ENCODE measurements at regions not wholly inside any gene's neighbourhood (a gene's known extent, or its start where the extent isn't known, plus 50 kb on each side); places are given as distances from the start of the nearest gene placed in this dataset.

- Histone ChIP-seq H3K27ac (ENCODE audit: low read depth in 1 of 2, low read length in 2 of 2) (peak overlapping the region in 1 of 2 donors; percentile 9), H3K4me3 (ENCODE audit: low read depth in 1 of 3, low read length in 3 of 3) (no peak overlapping the region), H3K27me3 (ENCODE audit: control insufficient read depth in 4 of 4, insufficient read depth in 4 of 4, low read length in 3 of 4) (no peaks in the 10 kb centered on the region), H3K36me3 (ENCODE audit: control insufficient read depth in 4 of 4, insufficient read depth in 3 of 4, low read depth in 1 of 4, low read length in 3 of 4) (no peaks in the 10 kb centered on the region), H3K4me1 (ENCODE audit: control insufficient read depth in 4 of 4, insufficient read depth in 4 of 4, low read length in 3 of 4) (peaks cover 0 to 3% (median 0%) of the 10 kb centered on the region in 4 donors), H3K9ac (ENCODE audit: low read depth in 1 of 2, low read length in 2 of 2) (no peak overlapping the region), H3K9me3 (ENCODE audit: control insufficient read depth in 4 of 4, low read length in 3 of 4) (no peaks in the 10 kb centered on the region)
- 92% methylated on average over 4 of the region's 4 CpGs for WGBS
- DNase-seq (ENCODE audit: low spot score): peak; percentile 20
- no peak for TF ChIP-seq NR2F2 (IDR thresholded peaks at IDR 0.05)
- no peak for TF ChIP-seq JUND (IDR thresholded peaks at IDR 0.05)
- no peak for TF ChIP-seq ZBTB33 (IDR thresholded peaks at IDR 0.05)
- no peak for TF ChIP-seq FOXA2 (IDR thresholded peaks at IDR 0.05)
- no peak for TF ChIP-seq GABPA (IDR thresholded peaks at IDR 0.05 in 1 of 2, conservative IDR thresholded peaks at IDR 0.05 in 1 of 2)
- TF ChIP-seq SP1 (IDR thresholded peaks at IDR 0.05): no peak
- TF ChIP-seq EGR1 (IDR thresholded peaks at IDR 0.05; ENCODE audit: low read depth in 2 of 2): no peak
These were observed 311.8 kb upstream of the ZNF32 start for GRCh38 chr10:43960477-43960876.

- Histone ChIP-seq H3K9me3 (ENCODE audit: control insufficient read depth in 4 of 4, low read length in 3 of 4) (no peaks in the 10 kb centered on the region), H3K36me3 (ENCODE audit: control insufficient read depth in 4 of 4, insufficient read depth in 3 of 4, low read depth in 1 of 4, low read length in 3 of 4) (no peaks in the 10 kb centered on the region), H3K9ac (ENCODE audit: low read depth in 1 of 2, low read length in 2 of 2) (no peak overlapping the region), H3K27ac (ENCODE audit: low read depth in 1 of 2, low read length in 2 of 2) (no peak overlapping the region), H3K4me1 (ENCODE audit: control insufficient read depth in 4 of 4, insufficient read depth in 4 of 4, low read length in 3 of 4) (peaks cover 0 to 3% (median 0%) of the 10 kb centered on the region in 4 donors), H3K27me3 (ENCODE audit: control insufficient read depth in 4 of 4, insufficient read depth in 4 of 4, low read length in 3 of 4) (no peaks in the 10 kb centered on the region), H3K4me3 (ENCODE audit: low read depth in 1 of 3, low read length in 3 of 3) (no peak overlapping the region)
- WGBS: 71% methylated on average over 2 of the region's 2 CpGs
- no peak for DNase-seq (ENCODE audit: low spot score)
- TF ChIP-seq ZBTB33 (IDR thresholded peaks at IDR 0.05): no peak
- TF ChIP-seq ATF3 (IDR thresholded peaks at IDR 0.05): no peak
- no peak for TF ChIP-seq NR2F2 (IDR thresholded peaks at IDR 0.05)
- no peak for TF ChIP-seq YY1 (IDR thresholded peaks at IDR 0.05)
- no peak for TF ChIP-seq MAX (IDR thresholded peaks at IDR 0.05)
- TF ChIP-seq FOXA2 (IDR thresholded peaks at IDR 0.05): no peak
- no peak for TF ChIP-seq RXRA (IDR thresholded peaks at IDR 0.05)
- no peak for TF ChIP-seq GABPA (IDR thresholded peaks at IDR 0.05 in 1 of 2, conservative IDR thresholded peaks at IDR 0.05 in 1 of 2)
- no peak for TF ChIP-seq TAF1 (conservative IDR thresholded peaks at IDR 0.05)
- TF ChIP-seq CTCF (IDR thresholded peaks at IDR 0.05; ENCODE audit: low read depth, low read length, missing input control): no peak
- no peak for TF ChIP-seq HNF4G (IDR thresholded peaks at IDR 0.05)
- no peak for TF ChIP-seq EGR1 (IDR thresholded peaks at IDR 0.05; ENCODE audit: low read depth in 2 of 2)
- no peak for TF ChIP-seq REST (IDR thresholded peaks at IDR 0.05)
- TF ChIP-seq SP1 (IDR thresholded peaks at IDR 0.05): no peak
- TF ChIP-seq RAD21 (IDR thresholded peaks at IDR 0.05): no peak
- no peak for TF ChIP-seq HNF4A (conservative IDR thresholded peaks at IDR 0.05)
- TF ChIP-seq JUND (IDR thresholded peaks at IDR 0.05): no peak
- TF ChIP-seq FOXA1 (IDR thresholded peaks at IDR 0.05): no peak
These were observed 311.4 kb upstream of the ZNF32 start for GRCh38 chr10:43960135-43960415.

Measured in liver (tissue), 8 donors.